CMK (cell line): ENCODE measurements at regions not wholly inside any gene's neighbourhood (a gene's known extent, or its start where the extent isn't known, plus 50 kb on each side); places are given as distances from the start of the nearest gene placed in this dataset.

ENCODE experiments used
- DNase-seq: peaks from one replicate; pipeline ENCODE4 v3.0.0-alpha.2; 2010; ENCODE audit warnings: low read depth

DNA sequence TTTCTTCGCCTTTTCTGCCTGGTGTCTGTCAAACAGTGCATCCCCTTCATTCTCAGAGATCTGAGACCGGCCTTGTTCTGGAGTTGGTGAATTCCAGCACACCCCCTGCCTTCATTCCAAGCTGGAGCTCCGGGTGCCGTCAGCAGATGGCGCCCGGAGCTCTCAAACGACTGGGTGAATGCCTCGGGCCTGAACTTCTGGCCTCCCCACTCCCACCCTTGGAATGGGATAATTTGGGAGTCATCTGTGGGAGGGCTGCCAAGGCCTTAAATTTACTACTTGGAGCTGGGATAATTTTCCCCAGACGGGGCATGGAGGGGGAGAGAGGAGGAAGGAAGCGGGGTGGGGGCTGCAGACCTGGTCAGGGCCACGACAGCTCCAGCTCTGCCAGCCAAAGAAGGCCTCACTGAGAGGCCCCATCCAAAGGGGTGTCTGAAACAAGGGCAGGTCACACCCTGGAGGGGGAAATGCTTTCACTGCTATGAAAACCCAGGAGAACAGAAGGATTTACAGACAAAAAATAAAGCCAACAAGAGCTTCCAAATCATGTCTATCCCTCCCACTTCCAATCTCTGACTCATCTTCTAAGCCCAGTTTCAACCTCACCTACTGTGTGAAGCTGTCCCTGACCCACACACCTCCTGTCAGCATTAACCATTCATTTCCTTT is 187.9 kb downstream of the OPA1 start:
- DNase-seq, result no peak

DNA sequence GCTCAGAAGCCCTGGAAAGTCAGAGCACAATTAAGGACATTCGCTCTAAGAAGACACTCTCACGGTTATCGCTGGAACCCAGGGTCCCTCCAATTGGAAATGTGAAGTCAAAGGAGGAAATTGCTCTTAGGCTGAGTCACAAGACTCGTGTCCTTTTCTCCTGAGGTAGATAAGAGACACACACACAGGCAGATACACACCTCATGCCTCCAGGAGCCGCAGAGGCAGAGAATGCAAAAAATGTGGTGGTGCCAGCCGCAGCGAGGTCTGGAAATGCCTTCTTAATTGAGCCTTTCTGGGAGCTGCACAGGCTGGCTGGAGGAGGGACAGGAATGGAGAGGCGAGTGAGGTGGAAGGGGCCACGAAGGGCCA is 189.3 kb downstream of the OPA1 start:
- no peak for DNase-seq

DNA sequence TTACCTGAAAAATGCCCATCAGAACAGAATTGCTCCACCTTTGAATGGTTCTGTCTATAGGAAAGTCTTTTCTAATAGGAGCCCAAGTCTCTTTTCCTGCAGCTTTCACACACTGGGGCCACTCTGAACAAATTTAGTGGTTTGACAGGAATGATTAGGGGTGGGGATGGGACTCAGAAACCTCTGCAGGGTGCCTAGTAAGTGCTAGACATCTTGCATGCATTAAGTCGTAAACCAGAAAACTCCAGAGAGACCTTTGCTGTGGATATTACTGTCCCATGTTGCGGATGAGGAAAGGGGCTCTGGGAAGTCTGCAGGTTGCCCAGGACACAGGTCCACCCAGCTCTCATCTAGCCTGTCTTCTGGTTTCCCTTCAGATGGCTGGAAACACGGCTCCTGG is 189.7 kb downstream of the OPA1 start:
- DNase-seq, result no peak

DNA sequence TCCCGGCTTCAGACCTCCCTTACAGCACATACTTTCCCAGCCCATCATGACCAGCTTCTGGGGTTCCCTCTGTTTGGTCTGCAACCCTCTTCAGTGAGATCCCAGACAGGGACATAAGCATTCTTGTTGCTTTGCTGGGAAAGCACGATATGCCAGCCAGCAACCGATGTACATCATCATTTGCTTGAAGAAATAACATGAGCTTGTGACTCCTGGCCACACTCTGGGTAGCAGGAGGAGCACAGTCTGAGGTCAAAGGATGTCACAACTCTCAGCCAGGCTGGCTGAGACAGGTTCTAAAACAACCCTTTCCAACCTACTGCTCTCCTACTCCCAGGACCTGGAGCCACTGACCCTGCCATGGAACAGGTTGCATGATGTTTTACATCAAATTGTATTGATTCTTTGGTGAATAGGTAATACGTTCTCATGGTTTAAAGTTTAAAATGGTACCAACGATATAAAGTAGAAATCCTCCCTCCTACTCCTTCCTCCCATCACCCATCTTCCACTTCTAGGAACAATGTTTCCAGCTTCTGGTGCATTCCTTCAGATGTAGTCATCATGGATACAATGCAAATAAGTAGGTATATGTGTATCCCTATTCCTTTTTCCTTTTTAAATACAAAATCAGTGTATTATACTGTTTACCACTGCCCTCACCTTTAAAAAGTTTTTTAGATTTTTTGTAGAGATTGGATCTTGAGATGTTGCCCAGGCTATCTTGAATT is 190.3 kb downstream of the OPA1 start:
- DNase-seq, result no peak

- no peak for DNase-seq
Observed at GRCh38 chr3:193784822-193785221, 191.8 kb downstream of the OPA1 start.

GRCh38 chr3:193787496-193787870 is 194.5 kb downstream of the OPA1 start:
- DNase-seq, result no peak

GRCh38 chr3:193788189-193788991 is 195.4 kb downstream of the OPA1 start:
- peak; percentile 31 for DNase-seq

DNA sequence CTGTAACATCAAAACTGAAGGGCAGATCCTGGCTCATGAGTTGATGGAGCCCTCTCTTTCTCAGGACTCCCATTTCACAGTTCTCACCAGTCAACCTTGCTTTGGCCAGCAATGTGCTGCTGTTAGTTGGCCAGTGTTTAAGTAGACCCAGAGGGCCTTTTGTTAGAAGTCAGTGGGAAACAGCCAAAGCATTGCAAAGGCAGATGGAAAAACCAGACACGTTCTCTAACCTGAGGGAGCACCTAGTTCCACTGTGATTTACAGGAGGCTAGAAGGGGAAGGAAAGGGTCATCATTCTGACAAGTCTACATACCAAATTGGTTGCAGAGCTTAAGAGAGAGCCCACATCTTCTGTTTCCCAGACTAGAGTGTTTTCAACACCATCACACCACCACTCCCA is 196.4 kb downstream of the OPA1 start:
- no peak for DNase-seq

- no peak for DNase-seq
Observed at GRCh38 chr3:193790086-193790990, 197.3 kb downstream of the OPA1 start.

- no peak for DNase-seq
Observed at GRCh38 chr3:193791041-193792032, 198.3 kb downstream of the OPA1 start.

DNA sequence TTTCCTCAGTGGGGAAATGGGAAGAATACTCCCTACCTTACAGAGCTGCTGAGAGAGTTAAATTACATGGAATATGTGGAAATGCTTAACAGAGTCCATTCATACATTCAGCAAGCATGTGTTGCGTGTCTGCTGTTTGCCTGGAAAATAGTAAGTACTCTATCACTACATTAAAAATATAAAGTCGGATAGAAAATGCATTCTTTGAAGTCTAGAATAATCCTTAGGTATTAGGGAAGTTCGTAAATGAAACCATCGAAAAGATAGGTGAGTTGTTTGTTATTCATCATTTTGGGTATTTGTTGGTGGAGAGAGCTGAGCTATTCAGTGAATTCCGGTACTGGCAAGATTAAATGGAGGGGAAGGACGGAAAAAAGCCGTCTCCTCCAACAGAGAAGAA is 200.1 kb downstream of the OPA1 start:
- DNase-seq, result no peak

DNA sequence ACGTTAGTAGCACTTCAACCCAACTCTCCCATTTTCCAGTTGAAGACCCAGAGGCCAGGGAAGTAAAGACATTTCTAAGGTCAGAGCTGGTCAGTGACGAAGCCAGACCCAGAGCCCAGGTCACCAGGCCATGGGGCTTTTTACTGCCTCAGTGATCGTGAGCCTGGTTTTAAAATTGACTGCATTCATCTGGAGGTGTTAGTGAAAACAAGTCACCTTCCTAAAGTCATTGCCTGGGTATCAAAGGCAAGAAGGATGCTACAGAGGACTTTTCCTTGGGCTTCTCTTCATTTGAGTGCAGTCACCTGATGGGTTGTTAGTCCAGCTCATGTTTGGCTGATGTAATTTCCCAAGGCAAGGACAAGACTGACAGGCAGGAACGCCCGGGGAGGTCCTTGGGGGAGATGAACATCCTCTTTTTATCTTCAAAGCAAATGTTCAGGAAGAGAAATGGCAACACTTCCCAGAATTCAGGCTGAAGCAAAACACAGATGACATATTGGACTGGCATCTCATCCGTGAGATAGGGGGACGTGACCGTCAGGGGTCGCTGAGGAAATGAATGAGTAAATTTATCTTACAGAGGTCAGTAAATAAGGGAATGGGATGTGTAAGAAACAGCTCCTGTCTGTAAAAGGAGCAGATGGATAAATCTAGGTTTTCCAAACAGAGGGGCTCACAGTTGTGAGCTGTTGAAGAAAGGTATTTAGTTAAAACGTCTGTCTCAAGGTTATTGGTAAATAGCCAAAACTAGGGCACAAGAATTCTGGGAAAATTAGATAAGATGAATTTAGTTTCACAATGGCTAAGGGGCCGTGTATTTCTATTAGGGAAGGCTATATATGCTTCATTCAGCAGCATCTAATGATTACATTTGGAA is 201.2 kb downstream of the OPA1 start:
- peak; percentile 40 for DNase-seq

GRCh38 chr3:193795062-193795690 is 202.2 kb downstream of the OPA1 start:
- DNase-seq, result no peak

DNA sequence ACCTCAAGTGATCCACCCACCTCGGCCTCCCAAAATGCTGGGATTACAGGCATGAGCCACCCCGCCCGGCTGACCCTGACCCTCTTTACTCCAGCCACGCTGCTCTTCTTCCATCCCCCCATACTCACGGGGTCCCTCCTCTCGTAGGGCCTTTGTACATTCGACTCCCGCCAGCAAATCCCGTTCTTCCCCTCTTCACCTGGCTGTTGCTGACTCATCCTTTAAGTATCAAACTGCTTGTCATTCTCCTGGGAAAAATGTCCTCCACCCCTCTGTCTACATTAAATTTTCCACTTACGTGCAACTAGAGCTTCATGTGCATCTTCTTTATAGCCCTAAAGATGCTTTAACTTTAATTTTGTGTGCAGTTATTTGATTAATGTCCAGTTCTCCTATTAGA is 203.1 kb downstream of the OPA1 start:
- no peak for DNase-seq

DNA sequence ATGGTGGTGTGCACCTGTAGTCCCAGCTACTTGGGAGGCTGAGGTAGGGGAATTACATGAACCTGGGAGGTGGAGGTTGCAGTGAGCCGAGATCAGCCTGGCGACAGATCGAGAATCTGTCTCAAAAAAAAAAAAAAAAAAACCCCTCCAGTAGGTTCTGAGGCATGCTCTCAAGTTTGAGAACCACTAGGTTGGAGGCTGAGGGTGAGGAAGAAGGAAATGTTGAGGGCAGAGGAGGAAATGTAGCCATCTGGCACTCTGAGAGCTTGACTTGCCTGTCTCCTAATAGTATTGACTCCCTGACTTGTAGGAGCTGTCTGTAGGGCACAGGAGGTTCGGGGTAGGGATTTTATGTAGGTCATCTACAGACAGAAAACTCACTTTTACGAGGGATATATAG is 204.6 kb downstream of the OPA1 start:
- no peak for DNase-seq

DNA sequence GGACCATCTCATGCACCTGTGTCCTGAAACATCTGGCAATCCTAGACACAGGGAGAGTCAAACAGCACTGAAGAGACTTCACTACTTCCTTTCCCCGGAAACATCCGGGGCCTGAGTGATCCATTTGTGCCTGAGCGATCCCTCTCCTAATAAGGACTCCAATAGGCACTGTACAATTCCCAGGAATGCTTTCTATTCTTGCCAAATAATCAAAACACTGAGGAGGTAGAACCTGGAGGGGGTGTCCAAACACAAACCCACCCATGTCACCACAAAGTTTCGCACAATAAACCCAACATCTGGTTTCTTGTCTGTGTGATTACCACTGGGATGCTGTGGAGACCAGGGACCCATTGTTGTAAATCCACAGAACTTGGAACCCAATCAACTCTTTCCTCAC is 205.0 kb downstream of the OPA1 start:
- DNase-seq, result no peak

GRCh38 chr3:193800138-193801043 is 207.4 kb downstream of the OPA1 start:
- peak; percentile 69 for DNase-seq

- DNase-seq, result no peak
Observed at GRCh38 chr3:193801097-193801496, 208.1 kb downstream of the OPA1 start.
